ENCODE measurements at regions not wholly inside any gene's neighbourhood (a gene's known extent, or its start where the extent isn't known, plus 50 kb on each side); places are given as distances from the start of the nearest gene placed in this dataset.
"Not testable (repeated sequence)": the region's sequence is repeated elsewhere in the genome, so short reads cannot be mapped to it uniquely, and the experiment has no call there.

DNA sequence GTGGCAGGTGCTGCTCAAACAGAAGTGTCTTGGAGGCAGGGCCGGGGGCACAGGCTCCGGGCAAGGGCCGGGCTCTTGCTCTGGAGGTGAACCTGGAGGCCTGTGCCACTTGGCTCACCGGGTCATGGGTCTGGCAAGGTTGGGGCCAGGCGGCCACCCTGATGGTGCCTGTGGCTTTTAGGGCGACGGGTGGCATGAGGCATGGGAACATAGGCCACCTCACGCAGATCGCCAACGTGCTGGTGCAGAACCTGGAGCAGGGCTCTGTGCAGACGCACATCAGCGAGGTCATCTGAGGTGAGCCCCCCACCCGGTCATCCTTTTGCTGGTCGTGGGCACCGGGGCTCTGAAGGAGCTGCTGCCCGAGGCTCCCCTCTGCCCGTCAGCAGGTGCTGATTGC is 202.7 kb downstream of the LIPI start:
- DNase-seq = not testable (repeated sequence)

- not testable (repeated sequence) for DNase-seq
These were observed 204.6 kb downstream of the LIPI start for GRCh38 chr21:14006144-14006543.

DNA sequence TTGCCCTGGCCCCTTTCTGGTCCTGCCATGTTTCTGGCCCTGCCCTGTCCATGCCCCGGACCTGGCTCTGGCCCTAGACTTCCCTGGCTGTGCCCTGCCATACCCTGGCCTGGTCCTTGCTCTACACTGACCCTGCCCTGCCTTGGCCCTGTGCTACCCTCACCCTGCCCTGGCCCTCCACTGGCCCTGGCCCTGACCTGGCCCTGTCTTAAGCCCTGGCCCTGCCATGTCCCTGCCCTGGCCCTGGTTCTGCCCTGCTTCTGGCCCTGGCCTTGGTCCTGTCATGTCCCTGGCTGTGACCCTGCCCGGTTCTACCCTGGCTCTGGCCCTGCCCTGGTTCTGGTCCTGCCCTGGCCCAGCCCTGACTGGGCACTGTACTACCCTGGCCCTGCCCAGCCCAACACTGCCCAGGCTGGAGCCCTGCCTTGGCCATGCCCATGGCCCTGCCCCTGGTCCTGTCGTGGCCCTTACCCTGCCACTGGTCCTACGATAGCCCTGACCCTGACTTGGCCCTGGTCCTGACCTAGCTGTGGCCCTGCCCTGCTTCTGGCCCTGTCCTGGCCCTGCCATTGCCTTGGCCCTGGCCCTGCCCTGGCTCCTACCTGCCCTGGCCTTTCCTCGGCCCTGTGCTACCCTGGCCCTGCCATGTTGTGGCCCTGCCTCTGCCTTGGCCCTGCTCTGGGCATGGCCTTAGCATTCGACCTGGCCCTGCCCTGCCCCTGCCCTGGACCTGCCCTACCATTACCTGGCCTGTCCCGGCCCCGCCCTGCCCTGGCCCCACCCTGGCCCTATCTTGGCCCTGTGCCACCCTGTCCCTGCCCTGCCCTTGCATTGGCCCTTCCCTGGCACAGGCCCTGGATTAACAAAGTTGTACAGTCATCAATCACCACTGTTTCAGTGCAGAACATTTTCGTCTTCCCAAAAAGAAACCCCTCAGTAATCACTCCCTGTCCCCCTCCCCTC is 223.5 kb downstream of the LIPI start:
- DNase-seq = not testable (repeated sequence)

- not testable (repeated sequence) for DNase-seq
These were observed 224.6 kb downstream of the LIPI start for GRCh38 chr21:13985865-13986863.

DNA sequence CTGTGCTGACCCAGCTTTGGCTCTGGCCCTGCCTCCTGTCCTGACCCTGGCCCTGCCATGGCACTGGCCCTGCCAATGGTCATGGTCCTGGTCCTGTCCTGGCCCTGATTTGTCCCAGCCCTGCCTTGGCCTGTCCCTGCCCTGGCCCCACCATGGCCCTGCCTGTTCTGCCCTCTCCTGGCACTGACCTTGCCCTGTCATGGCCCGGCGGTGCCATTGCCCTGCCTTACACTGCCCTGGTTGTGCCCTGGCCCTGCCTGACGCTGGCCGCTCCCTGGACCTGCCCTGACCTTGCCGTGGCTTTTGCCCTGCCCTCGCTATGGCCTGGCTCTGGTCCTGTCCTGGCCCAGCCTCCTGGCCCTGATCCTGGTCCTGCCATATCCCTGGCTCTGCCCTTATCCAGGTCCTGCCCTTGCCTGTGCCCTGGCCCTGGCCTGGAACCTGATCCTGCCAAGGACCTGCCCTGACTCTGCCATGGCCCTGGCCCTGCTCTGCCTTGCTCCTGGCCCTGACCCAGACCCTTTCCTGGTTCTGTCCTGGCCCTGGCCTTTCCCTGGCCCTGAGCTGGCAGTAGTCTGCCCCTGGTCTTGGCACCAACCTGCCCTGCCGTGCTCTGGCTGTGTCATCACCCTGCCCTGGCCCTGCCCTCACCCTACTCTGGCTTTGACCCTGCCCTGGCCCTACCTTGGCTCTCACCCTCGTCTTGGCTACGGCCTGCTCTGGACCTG is 225.5 kb downstream of the LIPI start:
- DNase-seq = not testable (repeated sequence)

DNA sequence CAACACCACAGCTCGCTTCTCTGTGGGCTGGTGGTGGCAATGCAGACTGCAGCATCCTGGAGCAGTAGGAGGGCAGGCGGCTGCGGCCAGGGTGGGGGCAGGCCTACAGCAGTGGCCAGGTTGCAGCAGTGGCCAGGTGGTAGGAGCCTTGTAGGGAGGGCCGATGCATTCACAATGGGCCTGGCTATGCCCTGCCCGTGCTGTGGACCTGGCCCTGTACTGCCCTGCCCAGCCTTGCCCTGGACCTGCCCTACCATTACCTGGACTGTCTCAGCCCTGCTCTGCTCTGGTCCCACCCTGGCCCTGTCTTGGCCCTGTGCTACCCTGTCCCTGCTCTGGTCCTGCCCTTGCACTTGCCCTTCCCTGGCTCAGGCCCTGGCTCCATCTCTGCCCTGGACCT is 226.0 kb downstream of the LIPI start:
- not testable (repeated sequence) for DNase-seq

DNA sequence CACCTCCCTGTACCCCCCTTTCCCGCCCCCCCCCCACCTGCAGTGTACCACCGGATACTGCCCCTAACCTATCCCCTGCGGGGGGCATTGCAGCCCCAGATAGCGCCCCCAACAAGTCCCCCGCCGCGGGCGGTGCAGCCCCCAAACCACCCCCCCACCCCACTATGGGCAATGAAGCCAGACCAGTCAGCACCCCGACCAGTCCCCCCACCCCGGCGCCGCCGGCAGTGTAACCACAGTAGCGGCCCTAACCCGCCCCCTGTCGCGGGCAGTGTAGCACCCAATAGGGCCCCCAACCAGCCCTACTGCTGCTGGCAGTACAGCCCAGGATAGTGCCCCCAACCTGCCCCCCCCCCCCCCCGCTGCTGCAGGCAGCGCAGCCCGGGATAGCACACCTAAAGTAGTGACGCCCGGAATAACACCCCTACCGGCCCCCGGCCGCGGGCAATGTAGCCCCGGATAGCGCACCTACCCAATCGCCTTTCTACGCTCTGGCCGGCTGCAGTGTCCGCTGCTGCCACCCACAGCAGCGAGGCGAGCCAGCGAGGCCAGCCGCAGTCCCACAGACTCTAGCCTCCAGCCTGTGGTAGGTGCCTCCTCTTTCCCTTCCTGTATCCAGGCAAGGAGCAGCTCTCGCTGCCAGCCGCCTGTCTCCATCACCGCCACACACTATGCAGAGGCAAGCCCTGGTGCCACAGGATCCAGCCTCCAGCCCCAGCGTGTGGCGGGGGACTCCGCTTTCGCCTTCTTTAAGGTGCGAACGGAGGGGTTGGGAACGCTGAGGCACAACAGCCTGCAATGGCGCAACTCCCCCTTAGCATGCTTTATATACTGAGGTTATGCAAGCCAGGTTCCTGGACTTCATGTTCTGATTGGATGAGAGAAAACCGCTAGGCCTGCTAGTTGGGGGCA is 229.3 kb downstream of the LIPI start:
- not testable (repeated sequence) for DNase-seq

- peak; percentile 86 for DNase-seq
These were observed 230.6 kb downstream of the LIPI start for GRCh38 chr21:13980115-13980662.

DNA sequence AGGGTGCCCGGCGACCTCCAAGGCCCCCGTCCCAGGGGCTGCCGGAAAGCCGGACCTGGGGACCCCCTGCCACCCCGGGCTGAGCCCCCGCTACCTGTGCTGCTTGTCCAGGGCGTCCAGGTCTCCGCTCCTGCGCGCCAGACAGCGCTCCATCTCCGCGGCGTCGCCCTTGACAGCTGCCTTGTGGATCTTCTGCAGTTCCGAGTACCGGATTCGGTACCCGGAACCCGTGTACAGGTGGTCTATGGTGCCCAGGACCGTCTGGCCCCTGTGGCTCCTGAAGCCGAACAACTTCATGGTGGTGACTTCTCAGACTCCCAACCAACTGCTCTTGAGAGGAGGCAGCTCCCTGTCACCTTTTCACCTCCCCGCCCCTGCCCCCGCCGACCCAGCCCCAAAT is 231.1 kb downstream of the LIPI start:
- peak; percentile 65 for DNase-seq

GRCh38 chr21:13974582-13974981 is 236.2 kb downstream of the LIPI start:
- DNase-seq = not testable (repeated sequence)

- not testable (repeated sequence) for DNase-seq
These were observed 240.9 kb downstream of the LIPI start for GRCh38 chr21:13969853-13970252.

DNA sequence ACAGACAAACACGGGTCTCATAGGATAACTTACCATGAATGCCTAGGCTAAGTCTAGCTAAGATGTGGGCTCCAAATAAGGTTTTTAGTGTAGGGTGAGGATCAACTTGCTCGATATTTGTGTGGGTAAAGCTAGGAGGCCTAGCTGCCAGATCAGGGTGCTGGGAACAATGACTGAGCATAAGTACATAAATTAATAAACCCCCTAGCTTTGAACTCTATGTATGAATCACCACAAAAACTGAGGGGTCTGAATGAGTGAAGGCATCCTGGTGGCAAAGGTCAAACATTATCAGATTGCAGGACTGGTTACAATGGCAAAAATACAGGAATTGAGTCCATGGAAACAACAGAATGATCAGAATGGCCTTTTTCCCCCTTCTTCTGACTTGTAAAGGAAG is 241.8 kb downstream of the LIPI start:
- not testable (repeated sequence) for DNase-seq

DNA sequence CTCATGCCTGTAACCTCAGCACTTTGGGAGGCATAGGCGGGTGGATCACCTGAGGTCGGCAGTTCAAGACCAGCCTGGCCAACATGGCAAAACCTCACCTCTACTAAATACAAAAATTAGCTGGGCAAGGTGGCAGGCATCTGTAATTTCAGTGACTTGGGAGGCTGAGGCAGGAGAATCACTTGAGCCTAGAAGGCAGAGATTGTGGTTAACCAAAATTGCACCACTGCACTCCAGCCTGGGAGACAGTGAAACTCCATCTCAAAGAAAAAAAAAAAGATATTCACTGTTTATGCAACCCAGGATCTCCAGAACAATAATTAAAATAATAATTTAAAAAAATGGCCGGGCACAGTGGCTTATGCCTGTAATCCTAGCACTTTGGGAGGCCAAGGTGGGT is 247.5 kb downstream of the LIPI start:
- not testable (repeated sequence) for DNase-seq

DNA sequence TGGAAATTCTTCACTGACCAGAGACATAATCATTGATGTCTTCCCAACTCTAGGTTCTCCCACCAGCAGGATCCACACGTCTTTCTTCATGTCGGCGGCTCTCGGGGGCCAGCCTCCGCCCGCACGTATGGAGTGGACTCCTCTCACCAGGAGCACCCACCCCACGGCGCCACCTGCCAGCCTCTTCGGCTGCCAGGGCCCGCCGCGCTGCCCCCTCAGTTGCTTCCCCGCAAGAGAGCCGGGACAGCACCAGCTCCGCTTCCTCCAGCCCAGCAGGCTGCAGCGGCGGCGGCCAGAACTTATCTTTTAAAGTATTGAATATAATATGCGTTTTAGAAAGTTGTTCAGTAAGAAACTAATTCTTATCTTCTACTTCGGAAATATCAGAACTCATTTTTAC is 273.5 kb downstream of the LIPI start:
- no peak for DNase-seq

- not testable (repeated sequence) for DNase-seq
These were observed 274.5 kb downstream of the LIPI start for GRCh38 chr21:13936033-13936937.

GRCh38 chr21:13935396-13936032 is 275.2 kb downstream of the LIPI start:
- DNase-seq = not testable (repeated sequence)

DNA sequence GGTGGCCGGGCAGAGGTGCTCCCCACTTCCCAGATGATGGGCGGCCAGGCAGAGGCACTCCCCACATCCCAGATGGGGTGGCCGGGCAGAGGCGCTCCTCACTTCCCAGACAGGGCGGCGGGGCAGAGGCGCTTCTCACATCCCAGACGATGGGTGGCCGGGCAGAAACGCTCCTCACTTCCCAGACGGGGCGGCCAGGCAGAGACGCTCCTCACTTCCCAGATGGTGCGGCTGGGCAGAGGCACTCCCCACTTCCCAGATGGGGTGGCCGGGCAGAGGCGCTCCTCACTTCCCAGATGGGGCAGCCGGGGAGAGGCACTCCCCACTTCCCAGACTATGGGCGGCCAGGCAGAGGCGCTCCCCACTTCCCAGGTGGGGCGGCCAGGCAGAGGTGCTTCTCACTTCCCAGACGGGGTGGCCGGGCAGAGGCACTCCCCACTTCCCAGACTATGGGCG is 275.8 kb downstream of the LIPI start:
- DNase-seq = not testable (repeated sequence)

GRCh38 chr21:13923175-13923574 is 287.6 kb downstream of the LIPI start:
- not testable (repeated sequence) for DNase-seq

- not testable (repeated sequence) for DNase-seq
These were observed 289.3 kb downstream of the LIPI start for GRCh38 chr21:13921455-13921854.
